ENCODE measurements at regions not wholly inside any gene's neighbourhood (a gene's known extent, or its start where the extent isn't known, plus 50 kb on each side); places are given as distances from the start of the nearest gene placed in this dataset.

DNA sequence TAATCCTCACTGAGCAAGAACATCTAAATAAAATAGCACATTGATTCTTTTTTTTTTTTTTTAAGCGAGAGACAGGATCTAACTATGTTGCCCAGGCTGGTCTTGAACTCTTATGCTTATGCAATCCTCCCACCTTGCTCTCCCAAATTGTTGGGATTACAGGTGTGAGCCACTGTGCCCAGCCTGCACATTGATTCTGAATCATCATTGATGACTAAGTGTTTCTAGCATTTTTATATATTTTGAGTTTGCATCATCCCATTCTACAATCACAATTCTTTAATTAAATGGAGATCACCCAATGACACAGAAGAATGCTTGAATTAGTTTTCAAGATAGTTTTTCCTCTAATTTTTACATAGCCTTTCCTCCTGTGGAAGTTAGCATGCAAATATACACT is 354.1 kb downstream of the KLF5 start:
- no peak for DNase-seq (ENCODE audit: low read depth in 1 of 2, low spot score in 1 of 2)
- Histone ChIP-seq H3K36me3 (no peaks in the 10 kb centered on the region), H3K9me3 (ENCODE audit: low read depth) (no peaks in the 10 kb centered on the region), H3K4me1 (ENCODE audit: low read depth) (no peaks in the 10 kb centered on the region), H3K27me3 (no peaks in the 10 kb centered on the region), H3K4me3 (no peak overlapping the region), H3K27ac (no peak overlapping the region)
- TF ChIP-seq CTCF (IDR thresholded peaks at IDR 0.05; ENCODE audit: low read depth, low read length): no peak

- Histone ChIP-seq H3K9me3 (ENCODE audit: low read depth) (no peaks in the 10 kb centered on the region), H3K4me1 (ENCODE audit: low read depth) (no peaks in the 10 kb centered on the region), H3K4me3 (no peak overlapping the region), H3K27me3 (no peaks in the 10 kb centered on the region), H3K36me3 (no peaks in the 10 kb centered on the region), H3K27ac (no peak overlapping the region)
- no peak for TF ChIP-seq CTCF (IDR thresholded peaks at IDR 0.05; ENCODE audit: low read depth, low read length)
- no peak for DNase-seq (ENCODE audit: low read depth in 1 of 2, low spot score in 1 of 2)
Measured at GRCh38 chr13:73411067-73411809, 352.4 kb downstream of the KLF5 start.

DNA sequence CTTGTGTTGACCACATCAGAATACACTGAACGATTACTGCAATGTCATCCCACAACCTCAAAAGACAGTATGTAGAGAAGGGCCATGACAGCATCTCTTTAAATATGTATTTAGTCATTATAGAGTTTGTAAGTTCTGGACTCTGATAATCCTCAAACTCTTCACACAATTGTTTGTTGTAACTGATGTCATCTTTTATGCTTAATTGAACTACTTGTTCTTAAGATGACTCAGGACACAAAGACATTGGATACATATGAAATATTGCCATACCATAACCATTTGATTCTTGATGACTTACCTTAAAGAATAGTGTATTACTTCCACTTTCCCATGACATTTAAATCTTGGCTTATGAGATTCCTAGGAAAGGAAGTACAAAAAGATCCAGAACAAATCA is 347.6 kb downstream of the KLF5 start:
- Histone ChIP-seq H3K4me1 (ENCODE audit: low read depth) (no peaks in the 10 kb centered on the region), H3K27me3 (no peaks in the 10 kb centered on the region), H3K27ac (no peak overlapping the region), H3K9me3 (ENCODE audit: low read depth) (no peaks in the 10 kb centered on the region), H3K4me3 (no peak overlapping the region), H3K36me3 (no peaks in the 10 kb centered on the region)
- no peak for DNase-seq (ENCODE audit: low read depth in 1 of 2, low spot score in 1 of 2)
- TF ChIP-seq CTCF (IDR thresholded peaks at IDR 0.05; ENCODE audit: low read depth, low read length): no peak

- DNase-seq (ENCODE audit: low read depth in 1 of 2, low spot score in 1 of 2): no peak
- Histone ChIP-seq H3K4me3 (no peak overlapping the region), H3K4me1 (ENCODE audit: low read depth) (no peaks in the 10 kb centered on the region), H3K27ac (no peak overlapping the region), H3K27me3 (no peaks in the 10 kb centered on the region), H3K36me3 (no peaks in the 10 kb centered on the region), H3K9me3 (ENCODE audit: low read depth) (no peaks in the 10 kb centered on the region)
- TF ChIP-seq CTCF (IDR thresholded peaks at IDR 0.05; ENCODE audit: low read depth, low read length): no peak
Measured at GRCh38 chr13:73404581-73404980, 345.8 kb downstream of the KLF5 start.

DNA sequence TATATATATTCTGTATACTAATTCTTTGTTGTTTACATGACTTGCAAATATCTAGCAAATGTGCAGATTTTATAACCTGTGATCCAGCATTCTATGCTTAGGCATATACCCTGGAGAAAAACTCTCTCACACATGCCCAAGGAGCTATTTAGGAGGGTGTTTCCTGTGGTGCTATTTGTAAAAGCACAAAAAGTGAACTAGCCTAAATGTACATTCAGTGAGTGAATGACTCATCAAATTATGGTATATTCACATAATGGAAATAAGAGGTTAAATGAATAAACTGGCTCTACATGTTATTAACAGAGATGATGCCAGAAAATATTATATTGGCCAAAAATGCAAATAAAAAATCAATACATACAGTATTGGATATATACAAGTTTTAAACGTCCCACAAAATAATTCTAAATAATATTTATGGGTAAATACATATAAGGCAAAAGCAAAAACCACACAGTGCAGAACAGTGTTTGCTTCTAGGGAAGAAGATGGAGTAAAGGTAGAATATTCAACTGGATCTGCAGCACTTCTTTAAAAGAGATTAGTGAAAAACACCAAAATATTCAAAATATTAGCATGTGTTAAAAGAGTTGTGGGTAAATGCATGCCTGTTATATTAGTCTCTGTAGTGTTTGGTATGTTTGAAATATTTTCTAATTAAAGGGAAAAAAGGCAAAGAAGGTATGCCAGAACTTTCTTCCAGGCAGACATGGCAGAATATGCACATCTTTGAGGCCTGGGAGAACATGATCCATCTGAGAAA is 344.7 kb downstream of the KLF5 start:
- no peak for DNase-seq (ENCODE audit: low read depth in 1 of 2, low spot score in 1 of 2)
- no peaks in the 10 kb centered on the region for H3K27me3 ChIP-seq
- H3K4me1 ChIP-seq (ENCODE audit: low read depth): no peaks in the 10 kb centered on the region
- H3K4me3 ChIP-seq: no peak overlapping the region
- H3K27ac ChIP-seq: no peak overlapping the region
- H3K36me3 ChIP-seq: no peaks in the 10 kb centered on the region
- H3K9me3 ChIP-seq (ENCODE audit: low read depth): no peaks in the 10 kb centered on the region
- TF ChIP-seq CTCF (IDR thresholded peaks at IDR 0.05; ENCODE audit: low read depth, low read length): no peak

All from cardiac muscle cell (in vitro differentiated cells and primary cell).